Glomerular visceral epithelial cell (primary cell): ENCODE measurements at regions not wholly inside any gene's neighbourhood (a gene's known extent, or its start where the extent isn't known, plus 50 kb on each side); places are given as distances from the start of the nearest gene placed in this dataset.
"Not testable (repeated sequence)": the region's sequence is repeated elsewhere in the genome, so short reads cannot be mapped to it uniquely, and the experiment has no call there.

ENCODE experiments used
- DNase-seq: peaks from one replicate; pipeline ENCODE4 v3.0.0-alpha.2; 2016; ENCODE audit errors: extremely low spot score

GRCh38 chr2:126222278-126222677, 433.7 kb upstream of the GYPC start:
- no peak for DNase-seq

- DNase-seq = no peak
Measured at GRCh38 chr2:126224776-126225175, 431.2 kb upstream of the GYPC start.

GRCh38 chr2:126227250-126227649, 428.7 kb upstream of the GYPC start:
- no peak for DNase-seq

GRCh38 chr2:126228531-126228930, 427.4 kb upstream of the GYPC start:
- no peak for DNase-seq

- DNase-seq = no peak
Measured at GRCh38 chr2:126238251-126238650, 417.7 kb upstream of the GYPC start.

GRCh38 chr2:126239320-126239955, 416.5 kb upstream of the GYPC start:
- no peak for DNase-seq

- no peak for DNase-seq
Measured at GRCh38 chr2:126241001-126241400, 415.0 kb upstream of the GYPC start.

GRCh38 chr2:126241411-126241810, 414.5 kb upstream of the GYPC start:
- DNase-seq = no peak

GRCh38 chr2:126244937-126245336, 411.0 kb upstream of the GYPC start:
- no peak for DNase-seq

GRCh38 chr2:126253669-126254068, 402.3 kb upstream of the GYPC start:
- DNase-seq = no peak

- no peak for DNase-seq
Measured at GRCh38 chr2:126264625-126265024, 391.3 kb upstream of the GYPC start.

- DNase-seq = no peak
Measured at GRCh38 chr2:126269911-126270310, 386.0 kb upstream of the GYPC start.

- no peak for DNase-seq
Measured at GRCh38 chr2:126270587-126270986, 385.4 kb upstream of the GYPC start.

- DNase-seq = no peak
Measured at GRCh38 chr2:126272401-126272800, 383.6 kb upstream of the GYPC start.

GRCh38 chr2:126275098-126275497, 380.9 kb upstream of the GYPC start:
- no peak for DNase-seq

- DNase-seq = not testable (repeated sequence)
Measured at GRCh38 chr2:126276268-126276667, 379.7 kb upstream of the GYPC start.

GRCh38 chr2:126288362-126288761, 367.6 kb upstream of the GYPC start:
- no peak for DNase-seq

GRCh38 chr2:126293962-126294361, 362.0 kb upstream of the GYPC start:
- DNase-seq = not testable (repeated sequence)

- no peak for DNase-seq
Measured at GRCh38 chr2:126299469-126299976, 356.4 kb upstream of the GYPC start.

GRCh38 chr2:126300348-126300747, 355.6 kb upstream of the GYPC start:
- DNase-seq = no peak

GRCh38 chr2:126302043-126302442, 353.9 kb upstream of the GYPC start:
- no peak for DNase-seq

- no peak for DNase-seq
Measured at GRCh38 chr2:126303113-126303512, 352.8 kb upstream of the GYPC start.

- no peak for DNase-seq
Measured at GRCh38 chr2:126304154-126304553, 351.8 kb upstream of the GYPC start.

GRCh38 chr2:126306539-126306938, 349.4 kb upstream of the GYPC start:
- no peak for DNase-seq
